ENCODE measurements at regions not wholly inside any gene's neighbourhood (a gene's known extent, or its start where the extent isn't known, plus 50 kb on each side); places are given as distances from the start of the nearest gene placed in this dataset.

DNA sequence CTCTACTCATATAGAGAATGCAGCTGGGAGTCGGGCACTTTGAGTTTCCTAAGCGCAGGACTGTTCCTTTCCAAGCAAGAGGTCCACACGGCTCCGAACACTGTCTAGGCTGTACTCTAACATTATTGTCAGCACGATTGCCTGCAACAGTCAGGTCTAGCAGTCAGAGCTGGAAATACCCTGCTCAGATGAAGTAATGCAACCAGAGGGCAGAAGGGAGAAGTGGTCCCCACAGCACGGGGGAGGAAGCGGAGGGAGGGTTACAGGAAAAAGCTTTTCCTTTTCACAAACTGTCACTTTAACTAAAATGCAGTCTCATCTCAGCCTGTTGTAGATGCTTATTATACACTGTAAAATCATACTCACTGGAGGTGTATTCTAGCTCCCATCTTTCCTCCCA is 98.9 kb upstream of the SLC44A3 start:
- no peak overlapping the region for H3K27ac ChIP-seq
- 76 to 85% methylated on average over 7 of the region's 7 CpGs for WGBS, 2 donors (ENCODE audit: low coverage in 1 of 2)
- H3K4me1 ChIP-seq, result no peaks in the 10 kb centered on the region
- H3K27me3 ChIP-seq, result no peaks in the 10 kb centered on the region
- ATAC-seq, result no peak
- no peaks in the 10 kb centered on the region for H3K36me3 ChIP-seq
- no peak overlapping the region for H3K4me3 ChIP-seq
- TF ChIP-seq POLR2AphosphoS5 (IDR thresholded peaks at IDR 0.05), result no peak
- TF ChIP-seq, protein P1, sequence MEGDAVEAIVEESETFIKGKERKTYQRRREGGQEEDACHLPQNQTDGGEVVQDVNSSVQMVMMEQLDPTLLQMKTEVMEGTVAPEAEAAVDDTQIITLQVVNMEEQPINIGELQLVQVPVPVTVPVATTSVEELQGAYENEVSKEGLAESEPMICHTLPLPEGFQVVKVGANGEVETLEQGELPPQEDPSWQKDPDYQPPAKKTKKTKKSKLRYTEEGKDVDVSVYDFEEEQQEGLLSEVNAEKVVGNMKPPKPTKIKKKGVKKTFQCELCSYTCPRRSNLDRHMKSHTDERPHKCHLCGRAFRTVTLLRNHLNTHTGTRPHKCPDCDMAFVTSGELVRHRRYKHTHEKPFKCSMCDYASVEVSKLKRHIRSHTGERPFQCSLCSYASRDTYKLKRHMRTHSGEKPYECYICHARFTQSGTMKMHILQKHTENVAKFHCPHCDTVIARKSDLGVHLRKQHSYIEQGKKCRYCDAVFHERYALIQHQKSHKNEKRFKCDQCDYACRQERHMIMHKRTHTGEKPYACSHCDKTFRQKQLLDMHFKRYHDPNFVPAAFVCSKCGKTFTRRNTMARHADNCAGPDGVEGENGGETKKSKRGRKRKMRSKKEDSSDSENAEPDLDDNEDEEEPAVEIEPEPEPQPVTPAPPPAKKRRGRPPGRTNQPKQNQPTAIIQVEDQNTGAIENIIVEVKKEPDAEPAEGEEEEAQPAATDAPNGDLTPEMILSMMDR (IDR thresholded peaks at IDR 0.05), result no peak
- TF ChIP-seq EP300 (IDR thresholded peaks at IDR 0.05), result no peak
- no peak for TF ChIP-seq POLR2A (IDR thresholded peaks at IDR 0.05)
- H3K9me3 ChIP-seq, result no peaks in the 10 kb centered on the region

- Histone ChIP-seq H3K36me3 (no peaks in the 10 kb centered on the region), H3K4me1 (no peaks in the 10 kb centered on the region), H3K4me3 (no peak overlapping the region), H3K9me3 (no peaks in the 10 kb centered on the region), H3K27ac (no peak overlapping the region), H3K27me3 (no peaks in the 10 kb centered on the region)
- 81 to 89% methylated on average over 4 to 5 of the region's 7 CpGs for WGBS, 2 donors (ENCODE audit: low coverage in 1 of 2)
- ATAC-seq, result no peak
- no peak for TF ChIP-seq POLR2AphosphoS5 (IDR thresholded peaks at IDR 0.05)
- TF ChIP-seq, protein P1 (IDR thresholded peaks at IDR 0.05), result no peak
- no peak for TF ChIP-seq EP300 (IDR thresholded peaks at IDR 0.05)
- no peak for TF ChIP-seq POLR2A (IDR thresholded peaks at IDR 0.05)
Observed at GRCh38 chr1:94719926-94720793, 100.0 kb upstream of the SLC44A3 start.

GRCh38 chr1:94716965-94717364 is 103.2 kb upstream of the SLC44A3 start:
- H3K9me3 ChIP-seq, result no peaks in the 10 kb centered on the region
- H3K4me3 ChIP-seq, result no peak overlapping the region
- ATAC-seq, result no peak
- TF ChIP-seq, protein P1 (IDR thresholded peaks at IDR 0.05), result no peak
- TF ChIP-seq POLR2A (IDR thresholded peaks at IDR 0.05) (no peak), POLR2AphosphoS5 (IDR thresholded peaks at IDR 0.05) (no peak), EP300 (IDR thresholded peaks at IDR 0.05) (no peak)
- no peak overlapping the region for H3K27ac ChIP-seq
- no peaks in the 10 kb centered on the region for H3K36me3 ChIP-seq
- no peaks in the 10 kb centered on the region for H3K4me1 ChIP-seq
- H3K27me3 ChIP-seq, result no peaks in the 10 kb centered on the region
- WGBS, 2 donors (ENCODE audit: low coverage in 1 of 2), result 82 to 100% methylated on average over 2 of the region's 2 CpGs

DNA sequence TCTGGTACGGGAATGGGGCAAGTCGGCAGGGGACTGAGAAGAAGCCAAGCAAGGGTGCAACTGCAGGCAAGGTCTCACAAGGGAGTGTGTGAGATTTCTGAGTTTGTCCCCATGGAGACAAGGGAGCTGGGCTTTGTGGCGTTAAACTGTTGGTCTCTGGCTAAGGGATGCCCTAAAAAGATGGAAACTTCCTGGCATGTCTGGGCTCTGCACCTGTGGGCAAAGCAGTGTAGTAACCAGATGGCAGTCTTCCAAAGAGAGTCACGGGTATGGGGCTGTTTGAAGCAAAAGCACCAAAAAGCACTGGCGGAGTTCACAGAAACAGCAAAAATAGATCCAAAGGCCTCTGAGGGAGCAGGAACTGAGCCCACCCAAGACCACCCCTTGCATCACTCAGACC is 104.8 kb upstream of the SLC44A3 start:
- TF ChIP-seq POLR2A (IDR thresholded peaks at IDR 0.05), result no peak
- TF ChIP-seq, protein P1 (IDR thresholded peaks at IDR 0.05), result no peak
- TF ChIP-seq EP300 (IDR thresholded peaks at IDR 0.05), result no peak
- TF ChIP-seq POLR2AphosphoS5 (IDR thresholded peaks at IDR 0.05), result no peak
- no peak overlapping the region for H3K27ac ChIP-seq

GRCh38 chr1:94714552-94714951 is 105.6 kb upstream of the SLC44A3 start:
- H3K9me3 ChIP-seq, result no peaks in the 10 kb centered on the region
- peak overlapping the region in 2 of 4 donors; percentile 20 to 69 for H3K27ac ChIP-seq

More for the DNA sequence above, 104.8 kb upstream of the SLC44A3 start:
- no peaks in the 10 kb centered on the region for H3K9me3 ChIP-seq
- no peak for ATAC-seq
- WGBS, 2 donors (ENCODE audit: low coverage in 1 of 2), result 70 to 94% methylated on average over 2 to 4 of the region's 5 CpGs
- H3K4me3 ChIP-seq, result no peak overlapping the region
- H3K27me3 ChIP-seq, result no peaks in the 10 kb centered on the region
- H3K4me1 ChIP-seq, result no peaks in the 10 kb centered on the region
- no peaks in the 10 kb centered on the region for H3K36me3 ChIP-seq

More at GRCh38 chr1:94714552-94714951, 105.6 kb upstream of the SLC44A3 start:
- Histone ChIP-seq H3K27me3 (no peaks in the 10 kb centered on the region), H3K36me3 (no peaks in the 10 kb centered on the region), H3K4me3 (no peak overlapping the region), H3K4me1 (no peaks in the 10 kb centered on the region)
- TF ChIP-seq POLR2AphosphoS5 (IDR thresholded peaks at IDR 0.05) (no peak), POLR2A (IDR thresholded peaks at IDR 0.05) (no peak), EP300 (IDR thresholded peaks at IDR 0.05) (no peak)
- TF ChIP-seq, protein P1 (IDR thresholded peaks at IDR 0.05), result no peak
- ATAC-seq, result no peak
- 94% methylated on average over 4 of the region's 4 CpGs; no CpG with 5 or more reads in 1 of the 2 donors for WGBS, 2 donors (ENCODE audit: low coverage in 1 of 2)
